ENCODE measurements at regions not wholly inside any gene's neighbourhood (a gene's known extent, or its start where the extent isn't known, plus 50 kb on each side); places are given as distances from the start of the nearest gene placed in this dataset.
"Not testable (repeated sequence)": the region's sequence is repeated elsewhere in the genome, so short reads cannot be mapped to it uniquely, and the experiment has no call there.

DNA sequence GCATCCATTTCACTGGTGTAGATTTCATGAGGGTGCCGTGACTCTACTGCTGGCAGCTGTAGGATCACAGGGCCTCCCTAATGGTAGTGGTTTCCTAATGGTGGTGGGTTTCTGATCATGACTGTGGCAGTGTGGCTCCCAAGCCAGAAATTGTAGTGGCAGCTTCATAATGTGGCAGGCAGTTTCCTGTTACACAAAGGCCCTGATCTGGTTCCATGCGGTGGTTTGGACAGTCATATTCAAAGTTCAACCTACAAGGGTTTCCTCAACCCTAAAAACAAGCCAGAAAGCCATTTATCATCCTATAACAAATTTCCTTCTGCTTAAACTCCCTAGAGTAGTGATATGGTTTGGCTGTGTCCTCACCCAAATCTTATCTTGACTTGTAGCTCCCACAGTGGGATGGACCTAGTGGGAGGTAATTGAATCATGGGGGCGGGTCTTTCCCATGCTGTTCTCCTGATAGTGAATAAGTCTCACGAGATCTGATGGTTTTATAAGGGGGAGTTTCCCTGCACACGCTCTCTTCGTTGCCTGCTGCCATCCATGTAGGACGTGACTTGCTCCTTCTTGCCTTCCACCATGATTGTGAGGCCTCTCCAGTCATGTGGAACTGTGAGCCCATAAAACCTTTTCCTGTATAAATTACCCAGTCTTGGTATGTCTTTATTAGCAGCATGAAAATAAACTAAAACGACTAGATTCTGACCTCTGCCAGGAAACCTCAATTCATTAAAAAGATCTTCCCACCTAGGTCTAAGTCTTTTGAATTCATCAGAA lies 257.1 kb downstream of the EFCAB11 start:
- no peak for DNase-seq (ENCODE audit: low read depth in 2 of 2)

DNA sequence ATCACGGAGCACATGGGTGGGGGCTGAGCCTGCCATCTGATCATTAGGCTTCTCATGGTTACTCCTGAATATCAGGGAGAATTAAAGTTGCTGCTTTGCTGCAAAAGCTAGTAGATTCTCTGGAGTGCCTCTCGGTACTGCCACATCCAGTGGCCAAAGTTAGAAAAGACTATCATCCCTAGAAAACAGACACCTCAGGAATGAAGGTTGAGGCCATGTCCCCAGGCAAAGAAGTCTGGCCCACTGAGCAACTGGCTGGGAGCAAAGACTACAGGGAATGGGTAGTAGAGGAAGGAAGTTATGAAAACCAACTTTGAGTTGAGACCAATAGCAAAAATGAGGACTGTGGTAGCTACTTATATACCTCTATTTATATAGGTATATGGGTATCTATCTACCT lies 258.7 kb downstream of the EFCAB11 start:
- DNase-seq (ENCODE audit: low read depth in 2 of 2), result no peak

DNA sequence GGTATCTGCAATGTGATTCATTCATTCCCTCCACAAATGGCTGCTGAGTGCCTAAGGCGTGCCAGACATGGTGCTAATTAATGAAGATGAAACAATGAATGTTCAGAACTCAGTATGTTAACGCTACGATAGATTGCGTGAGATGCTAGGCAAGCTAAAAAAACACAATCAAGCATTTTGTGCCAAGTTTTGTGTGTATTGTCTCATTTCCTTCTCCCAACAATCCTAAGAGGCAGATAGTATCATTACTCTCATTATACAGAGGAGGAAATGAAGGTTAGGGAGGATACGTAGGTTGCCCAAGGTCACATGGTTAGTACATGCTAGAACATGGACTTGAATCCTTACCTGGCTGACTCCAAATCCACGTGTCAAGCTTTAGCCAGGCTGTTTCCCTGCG lies 264.4 kb downstream of the EFCAB11 start:
- DNase-seq (ENCODE audit: low read depth in 2 of 2), result no peak

DNA sequence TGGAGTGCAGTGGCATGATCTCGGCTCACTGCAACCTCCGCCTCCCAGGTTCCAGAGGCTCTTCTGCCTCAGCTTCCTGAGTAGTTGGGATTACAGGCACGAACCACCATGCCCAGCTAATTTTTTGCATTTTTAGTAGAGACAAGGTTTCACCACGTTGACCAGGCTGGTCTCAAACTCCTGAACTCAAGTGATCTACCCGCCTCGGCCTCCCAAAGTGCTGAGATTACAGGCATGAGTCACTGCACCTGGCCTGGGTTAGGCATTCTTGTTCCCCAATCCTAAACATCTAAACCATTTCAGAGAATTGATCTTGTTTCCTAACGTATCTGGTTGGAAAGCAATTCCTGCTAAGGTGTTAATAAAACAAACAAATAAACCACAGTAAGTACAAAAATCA lies 264.8 kb downstream of the EFCAB11 start:
- not testable (repeated sequence) for DNase-seq (ENCODE audit: low read depth in 2 of 2)

GRCh38 chr14:89688507-89689211 lies 265.9 kb downstream of the EFCAB11 start:
- no peak for DNase-seq (ENCODE audit: low read depth in 2 of 2)

DNA sequence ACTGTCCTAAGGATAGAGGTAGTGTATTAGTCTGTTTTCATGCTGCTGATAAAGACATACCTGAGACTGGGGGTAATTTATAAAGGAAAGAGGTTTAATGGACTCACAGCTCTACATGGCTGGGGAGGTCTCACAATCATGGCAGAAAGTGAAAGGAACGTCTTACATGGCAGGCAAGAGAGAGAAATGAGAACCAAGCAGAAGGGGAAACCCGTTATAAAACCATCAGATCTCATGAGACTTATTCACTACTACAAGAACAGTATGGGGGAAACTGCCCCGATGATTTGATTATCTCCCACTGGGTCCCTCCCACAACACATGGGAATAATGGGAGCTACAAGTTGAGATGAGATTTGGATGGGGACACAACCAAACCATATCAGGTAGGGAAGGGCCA lies 267.4 kb downstream of the EFCAB11 start:
- not testable (repeated sequence) for DNase-seq (ENCODE audit: low read depth in 2 of 2)

- DNase-seq (ENCODE audit: low read depth in 2 of 2), result no peak
Measured at GRCh38 chr14:89684139-89684538, 267.1 kb upstream of the FOXN3 start.

- DNase-seq (ENCODE audit: low read depth in 2 of 2), result peak; percentile 34 to 54
Measured at GRCh38 chr14:89681086-89682018, 264.3 kb upstream of the FOXN3 start.

DNA sequence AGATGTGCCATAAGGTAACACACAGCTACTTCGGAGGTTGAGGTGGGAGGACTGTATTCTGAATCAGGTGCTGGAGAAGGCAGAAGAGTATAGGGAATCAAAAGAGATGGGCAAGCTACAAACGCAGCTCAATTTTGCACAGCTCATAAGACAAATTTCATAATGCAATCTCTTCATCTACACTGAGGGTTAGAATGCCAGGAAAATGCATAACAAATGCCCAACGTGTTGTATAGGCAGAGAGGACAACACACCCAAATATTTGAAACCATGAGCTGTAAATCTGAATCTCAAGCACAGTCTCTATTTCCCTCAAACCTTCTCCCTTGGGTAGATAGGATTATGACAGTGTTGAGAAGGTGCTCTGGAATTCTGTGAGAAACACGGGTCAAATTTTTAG lies 263.1 kb upstream of the FOXN3 start:
- no peak for DNase-seq (ENCODE audit: low read depth in 2 of 2)

DNA sequence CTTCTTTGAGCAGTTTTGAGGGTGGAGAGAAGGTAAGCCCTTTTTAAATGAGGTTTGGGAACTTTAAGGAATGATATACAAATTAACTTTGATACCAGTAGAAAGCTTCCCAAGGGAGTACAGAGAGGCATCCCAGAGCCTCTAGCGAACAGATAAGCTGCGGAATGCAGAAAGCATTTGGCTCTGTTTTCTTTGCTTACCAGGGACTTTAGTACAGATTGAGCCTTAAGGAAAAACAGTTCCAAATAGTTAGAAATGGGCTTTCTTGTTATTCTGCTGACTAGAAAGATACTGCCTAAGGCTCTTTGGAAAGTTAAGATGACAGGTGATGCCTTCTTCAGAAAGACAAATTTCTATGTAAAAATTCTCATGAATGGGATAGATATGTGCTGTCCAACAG lies 261.7 kb upstream of the FOXN3 start:
- DNase-seq (ENCODE audit: low read depth in 2 of 2), result no peak

GRCh38 chr14:89675590-89675989 lies 258.6 kb upstream of the FOXN3 start:
- no peak for DNase-seq (ENCODE audit: low read depth in 2 of 2)

- no peak for DNase-seq (ENCODE audit: low read depth in 2 of 2)
Measured at GRCh38 chr14:89674936-89675335, 257.9 kb upstream of the FOXN3 start.

- no peak for DNase-seq (ENCODE audit: low read depth in 2 of 2)
Measured at GRCh38 chr14:89674240-89674639, 257.2 kb upstream of the FOXN3 start.

DNA sequence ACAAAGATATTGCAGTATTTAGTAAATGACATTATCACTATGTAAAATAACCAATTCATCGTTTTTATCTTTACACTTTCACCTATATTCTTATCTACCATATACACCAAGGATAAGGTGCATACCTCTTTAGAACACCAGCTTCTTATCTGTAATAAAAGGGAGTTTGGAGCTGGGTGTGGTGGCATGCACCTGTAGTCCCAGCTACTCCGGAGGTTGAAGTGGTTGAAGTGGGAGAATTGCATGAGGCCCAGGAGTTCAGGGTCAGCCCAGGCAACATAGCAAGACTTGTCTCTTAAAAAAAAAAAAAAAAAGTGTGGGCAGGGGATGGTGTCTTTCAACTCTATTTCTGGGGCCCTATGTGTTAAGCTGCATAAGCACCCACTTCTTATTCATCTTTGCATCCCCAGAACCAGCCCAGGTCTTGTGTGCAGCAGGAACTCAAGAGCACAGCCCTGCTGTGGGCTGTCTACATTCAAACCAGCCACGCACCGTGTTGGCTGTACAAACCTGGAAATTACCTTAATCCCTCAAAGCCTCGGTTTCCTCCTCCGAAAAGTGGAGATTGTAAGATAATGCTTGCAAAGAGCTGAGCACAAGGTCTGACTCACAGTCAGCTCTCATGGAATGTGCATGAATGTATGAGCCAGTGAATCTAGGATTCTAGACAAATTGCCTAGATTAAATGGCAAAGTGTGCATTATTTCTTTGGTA lies 256.6 kb upstream of the FOXN3 start:
- DNase-seq (ENCODE audit: low read depth in 2 of 2), result no peak

- no peak for DNase-seq (ENCODE audit: low read depth in 2 of 2)
Measured at GRCh38 chr14:89672636-89673511, 255.8 kb upstream of the FOXN3 start.

- DNase-seq (ENCODE audit: low read depth in 2 of 2), result peak; percentile 25 to 26
Measured at GRCh38 chr14:89669193-89669592, 252.2 kb upstream of the FOXN3 start.

- no peak for DNase-seq (ENCODE audit: low read depth in 2 of 2)
Measured at GRCh38 chr14:89667983-89668382, 250.9 kb upstream of the FOXN3 start.

GRCh38 chr14:89665300-89666081 lies 248.5 kb upstream of the FOXN3 start:
- not testable (repeated sequence) for DNase-seq (ENCODE audit: low read depth in 2 of 2)

- no peak for DNase-seq (ENCODE audit: low read depth in 2 of 2)
Measured at GRCh38 chr14:89661392-89661791, 244.4 kb upstream of the FOXN3 start.

All from stimulated activated CD8-positive, alpha-beta memory T cell treated with anti-CD3 and anti-CD28 coated beads, Interleukin-2, amount 100 ng/mL, for 48 hours (primary cell).